Neural progenitor cell (in vitro differentiated cells): ENCODE measurements at regions not wholly inside any gene's neighbourhood (a gene's known extent, or its start where the extent isn't known, plus 50 kb on each side); places are given as distances from the start of the nearest gene placed in this dataset.

Experiments
- DNase-seq: peaks from one replicate; pipeline ENCODE4 v3.0.0-alpha.2; 2016; ENCODE audit warnings: low spot score
- H2AFZ ChIP-seq: fragments of 200-600 bp; sonication (generic); replicated peaks from 2 replicates; pipeline ENCODE4 v1.6.1; 2016; ENCODE audit warnings: antibody characterized with exemption
- H3F3A ChIP-seq: fragments of 200-600 bp; sonication (generic); 2 replicates; pipeline ENCODE4 v1.6.1; 2016; ENCODE audit warnings: antibody characterized with exemption, low read depth
- H3K27ac ChIP-seq: fragments of 200-600 bp; sonication (generic); 2 replicates; pipeline ENCODE4 v1.5.1; 2016; ENCODE audit warnings: mild to moderate bottlenecking
- H3K27me3 ChIP-seq: fragments of 200-600 bp; sonication (generic); 2 replicates; pipeline ENCODE4 v1.6.1; 2016; ENCODE audit warnings: mild to moderate bottlenecking, moderate library complexity
- H3K36me3 ChIP-seq: fragments of 200-600 bp; sonication (generic); 2 replicates; pipeline ENCODE4 v1.5.1; 2016
- H3K4me1 ChIP-seq: fragments of 200-600 bp; sonication (generic); 2 replicates; pipeline ENCODE4 v1.6.1; 2016; ENCODE audit warnings: mixed run types
- H3K4me2 ChIP-seq: fragments of 200-600 bp; sonication (generic); 2 replicates; pipeline ENCODE4 v1.6.1; 2016
- H3K4me3 ChIP-seq: fragments of 200-600 bp; sonication (generic); 2 replicates; pipeline ENCODE4 v1.5.1; 2016
- H3K79me2 ChIP-seq: fragments of 200-600 bp; sonication (generic); 2 replicates; pipeline ENCODE4 v1.6.1; 2016; ENCODE audit warnings: low read depth
- H3K9ac ChIP-seq: fragments of 200-600 bp; sonication (generic); 2 replicates; pipeline ENCODE4 v1.6.1; 2016
- H3K9me3 ChIP-seq: fragments of 200-600 bp; sonication (generic); 2 replicates; pipeline ENCODE4 v1.5.1; 2016; ENCODE audit warnings: low read depth
- H4K20me1 ChIP-seq: fragments of 200-600 bp; sonication (generic); 2 replicates; pipeline ENCODE4 v1.6.1; 2016; ENCODE audit warnings: low read depth
- H3K27ac Mint-ChIP-seq: 3 replicates; pipeline ENCODE4 v1.8.0; 2021; ENCODE audit warnings: mixed read lengths
- H3K27me3 Mint-ChIP-seq: 2 replicates; pipeline ENCODE4 v1.8.0; 2022; ENCODE audit warnings: low read depth, mild to moderate bottlenecking, inconsistent platforms, moderate library complexity, mixed read lengths; ENCODE audit not compliant: insufficient read depth
- H3K36me3 Mint-ChIP-seq: 3 replicates; pipeline ENCODE4 v1.8.0; 2021; ENCODE audit warnings: mixed read lengths
- H3K4me1 Mint-ChIP-seq: 3 replicates; pipeline ENCODE4 v1.8.0; 2021; ENCODE audit warnings: mixed read lengths
- H3K4me3 Mint-ChIP-seq: 3 replicates; pipeline ENCODE4 v1.8.0; 2021; ENCODE audit warnings: mild to moderate bottlenecking, moderate library complexity, mixed read lengths
- H3K9me3 Mint-ChIP-seq: 3 replicates; pipeline ENCODE4 v1.8.0; 2020; ENCODE audit warnings: mixed read lengths
- EZH2 ChIP-seq: fragments of 200-600 bp; sonication (generic); IDR thresholded peaks from 2 replicates; pipeline ENCODE4 v1.6.1; 2017; ENCODE audit warnings: antibody characterized with exemption, mild to moderate bottlenecking, moderate library complexity
- EZH2phosphoT487 ChIP-seq: fragments of 200-600 bp; sonication (generic); IDR thresholded peaks from 2 replicates; pipeline ENCODE4 v1.6.1; 2017; ENCODE audit warnings: antibody characterized with exemption
- TF ChIP-seq, protein P1 (sequence below): fragments of 200-600 bp; sonication (generic); IDR thresholded peaks from 2 replicates; pipeline ENCODE4 v1.5.1; 2017; ENCODE audit warnings: antibody characterized with exemption, mild to moderate bottlenecking

DNA sequence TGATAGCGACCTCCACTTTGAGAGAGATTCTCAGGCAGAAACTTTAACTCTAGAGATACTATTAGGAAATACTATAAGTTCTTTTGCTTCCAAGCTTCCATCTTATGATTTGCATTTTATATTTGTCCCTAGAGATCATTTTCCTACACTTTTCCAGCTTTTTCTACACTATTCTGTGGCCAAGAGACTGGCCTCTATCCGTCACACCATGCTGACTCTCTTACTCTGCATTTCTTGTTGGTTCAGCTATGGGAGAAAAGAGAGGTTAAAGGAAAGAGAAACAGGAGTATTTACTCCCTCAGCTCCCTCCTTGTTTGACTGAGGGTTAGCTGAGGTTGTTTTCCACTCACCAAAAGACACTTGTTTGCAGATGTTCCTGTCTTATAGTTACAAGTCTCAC lies 665.6 kb upstream of the CXADR start:
- no peaks in the 10 kb centered on the region for H3K9me3 Mint-ChIP-seq
- Histone ChIP-seq H3K9me3 (no peaks in the 10 kb centered on the region), H3K79me2 (no peaks in the 10 kb centered on the region), H3K27me3 (no peaks in the 10 kb centered on the region), H2AFZ (peak overlapping the region; percentile 68), H3K27ac (no peak overlapping the region), H3K4me1 (no peaks in the 10 kb centered on the region), H4K20me1 (no peaks in the 10 kb centered on the region), H3K36me3 (no peaks in the 10 kb centered on the region), H3F3A (no peaks in the 10 kb centered on the region), H3K9ac (no peak overlapping the region), H3K4me2 (no peak overlapping the region), H3K4me3 (no peak overlapping the region)
- no peak overlapping the region for H3K4me3 Mint-ChIP-seq
- H3K27ac Mint-ChIP-seq = no peak overlapping the region
- DNase-seq = no peak
- H3K36me3 Mint-ChIP-seq = no peaks in the 10 kb centered on the region
- no peaks in the 10 kb centered on the region for H3K4me1 Mint-ChIP-seq
- TF ChIP-seq, protein P1, sequence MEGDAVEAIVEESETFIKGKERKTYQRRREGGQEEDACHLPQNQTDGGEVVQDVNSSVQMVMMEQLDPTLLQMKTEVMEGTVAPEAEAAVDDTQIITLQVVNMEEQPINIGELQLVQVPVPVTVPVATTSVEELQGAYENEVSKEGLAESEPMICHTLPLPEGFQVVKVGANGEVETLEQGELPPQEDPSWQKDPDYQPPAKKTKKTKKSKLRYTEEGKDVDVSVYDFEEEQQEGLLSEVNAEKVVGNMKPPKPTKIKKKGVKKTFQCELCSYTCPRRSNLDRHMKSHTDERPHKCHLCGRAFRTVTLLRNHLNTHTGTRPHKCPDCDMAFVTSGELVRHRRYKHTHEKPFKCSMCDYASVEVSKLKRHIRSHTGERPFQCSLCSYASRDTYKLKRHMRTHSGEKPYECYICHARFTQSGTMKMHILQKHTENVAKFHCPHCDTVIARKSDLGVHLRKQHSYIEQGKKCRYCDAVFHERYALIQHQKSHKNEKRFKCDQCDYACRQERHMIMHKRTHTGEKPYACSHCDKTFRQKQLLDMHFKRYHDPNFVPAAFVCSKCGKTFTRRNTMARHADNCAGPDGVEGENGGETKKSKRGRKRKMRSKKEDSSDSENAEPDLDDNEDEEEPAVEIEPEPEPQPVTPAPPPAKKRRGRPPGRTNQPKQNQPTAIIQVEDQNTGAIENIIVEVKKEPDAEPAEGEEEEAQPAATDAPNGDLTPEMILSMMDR = no peak
- TF ChIP-seq EZH2 = no peak
- no peak for TF ChIP-seq EZH2phosphoT487
- H3K27me3 Mint-ChIP-seq = no peaks in the 10 kb centered on the region

- no peaks in the 10 kb centered on the region for H3F3A ChIP-seq
- no peak for DNase-seq
- H3K27ac Mint-ChIP-seq = no peak overlapping the region
- H3K4me1 Mint-ChIP-seq = no peaks in the 10 kb centered on the region
- H3K9me3 Mint-ChIP-seq = peaks cover 9% of the 10 kb centered on the region
- no peak overlapping the region for H3K4me3 Mint-ChIP-seq
- no peaks in the 10 kb centered on the region for H3K36me3 Mint-ChIP-seq
- H3K36me3 ChIP-seq = no peaks in the 10 kb centered on the region
- TF ChIP-seq EZH2 = no peak
- no peak for TF ChIP-seq EZH2phosphoT487
- TF ChIP-seq, protein P1 = peak; percentile 39
- H3K27me3 Mint-ChIP-seq = no peaks in the 10 kb centered on the region
- H3K27ac ChIP-seq = no peak overlapping the region
- no peaks in the 10 kb centered on the region for H3K4me1 ChIP-seq
- no peaks in the 10 kb centered on the region for H3K27me3 ChIP-seq
- no peak overlapping the region for H3K4me3 ChIP-seq
- H3K4me2 ChIP-seq = no peak overlapping the region
- H3K9me3 ChIP-seq = no peaks in the 10 kb centered on the region
- H3K9ac ChIP-seq = no peak overlapping the region
- no peak overlapping the region for H2AFZ ChIP-seq
- H3K79me2 ChIP-seq = no peaks in the 10 kb centered on the region
- no peaks in the 10 kb centered on the region for H4K20me1 ChIP-seq
These were observed 661.8 kb upstream of the CXADR start for GRCh38 chr21:16851054-16851453.

- Histone ChIP-seq H3K36me3 (no peaks in the 10 kb centered on the region), H3K4me2 (no peak overlapping the region), H3K4me3 (no peak overlapping the region), H3F3A (no peaks in the 10 kb centered on the region), H3K27ac (no peak overlapping the region), H4K20me1 (no peaks in the 10 kb centered on the region), H2AFZ (no peak overlapping the region), H3K79me2 (no peaks in the 10 kb centered on the region), H3K4me1 (no peaks in the 10 kb centered on the region), H3K27me3 (no peaks in the 10 kb centered on the region), H3K9me3 (no peaks in the 10 kb centered on the region), H3K9ac (no peak overlapping the region)
- Mint-ChIP-seq H3K27me3 (no peaks in the 10 kb centered on the region), H3K4me1 (no peaks in the 10 kb centered on the region), H3K36me3 (no peaks in the 10 kb centered on the region), H3K9me3 (peaks cover 15% of the 10 kb centered on the region), H3K27ac (no peak overlapping the region), H3K4me3 (no peak overlapping the region)
- TF ChIP-seq EZH2 (no peak), EZH2phosphoT487 (no peak)
- TF ChIP-seq, protein P1 = no peak
- DNase-seq = no peak
These were observed 657.6 kb upstream of the CXADR start for GRCh38 chr21:16855164-16855667.
